Upper lobe of left lung (tissue), 4 donors: ENCODE measurements at regions not wholly inside any gene's neighbourhood (a gene's known extent, or its start where the extent isn't known, plus 50 kb on each side); places are given as distances from the start of the nearest gene placed in this dataset.

Experiments
- POLR2A ChIP-seq, 4 donors: fragments of 450-650 bp; IDR thresholded peaks; one replicate each; pipeline ENCODE4 v1.5.1; 2016 to 2017; ENCODE audit warnings: antibody characterized with exemption in 4 of 4, mild to moderate bottlenecking in 2 of 4
- TF ChIP-seq, protein P1 (sequence below), 6 experiments: fragments of 450-650 bp in 4 of 6; fragments of 200-600 bp in 2 of 6; sonication (generic) in 2 of 6; IDR thresholded peaks; one replicate each; pipeline ENCODE4 v1.5.1; 2016 to 2019; ENCODE audit warnings: antibody characterized with exemption in 6 of 6

DNA sequence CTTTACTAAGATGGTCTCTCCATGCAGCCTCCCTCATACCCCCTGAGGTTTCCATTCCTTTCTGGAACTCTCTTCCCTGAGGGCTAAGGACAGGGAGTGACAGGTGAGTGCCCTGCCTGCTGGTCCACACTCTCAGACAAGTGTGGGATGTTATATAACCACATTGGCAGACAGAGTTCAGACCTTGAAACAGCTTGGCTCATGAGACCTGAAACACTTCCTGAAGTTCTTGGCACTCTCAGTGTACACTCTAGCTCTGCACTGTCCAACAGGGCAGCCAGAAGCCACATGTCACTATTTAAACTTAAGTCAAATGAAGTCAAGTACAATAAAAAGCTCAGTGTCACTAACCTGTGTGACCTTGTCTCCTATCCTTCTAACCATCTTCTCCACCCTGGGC, 188.5 kb downstream of the ZNF621 start:
- TF ChIP-seq, protein P1, sequence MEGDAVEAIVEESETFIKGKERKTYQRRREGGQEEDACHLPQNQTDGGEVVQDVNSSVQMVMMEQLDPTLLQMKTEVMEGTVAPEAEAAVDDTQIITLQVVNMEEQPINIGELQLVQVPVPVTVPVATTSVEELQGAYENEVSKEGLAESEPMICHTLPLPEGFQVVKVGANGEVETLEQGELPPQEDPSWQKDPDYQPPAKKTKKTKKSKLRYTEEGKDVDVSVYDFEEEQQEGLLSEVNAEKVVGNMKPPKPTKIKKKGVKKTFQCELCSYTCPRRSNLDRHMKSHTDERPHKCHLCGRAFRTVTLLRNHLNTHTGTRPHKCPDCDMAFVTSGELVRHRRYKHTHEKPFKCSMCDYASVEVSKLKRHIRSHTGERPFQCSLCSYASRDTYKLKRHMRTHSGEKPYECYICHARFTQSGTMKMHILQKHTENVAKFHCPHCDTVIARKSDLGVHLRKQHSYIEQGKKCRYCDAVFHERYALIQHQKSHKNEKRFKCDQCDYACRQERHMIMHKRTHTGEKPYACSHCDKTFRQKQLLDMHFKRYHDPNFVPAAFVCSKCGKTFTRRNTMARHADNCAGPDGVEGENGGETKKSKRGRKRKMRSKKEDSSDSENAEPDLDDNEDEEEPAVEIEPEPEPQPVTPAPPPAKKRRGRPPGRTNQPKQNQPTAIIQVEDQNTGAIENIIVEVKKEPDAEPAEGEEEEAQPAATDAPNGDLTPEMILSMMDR (IDR thresholded peaks at IDR 0.05): no peak
- no peak for TF ChIP-seq POLR2A (IDR thresholded peaks at IDR 0.05)
